H1 (cell line): ENCODE measurements at regions not wholly inside any gene's neighbourhood (a gene's known extent, or its start where the extent isn't known, plus 50 kb on each side); places are given as distances from the start of the nearest gene placed in this dataset.

ENCODE experiments used
- CTCF ChIA-PET: fragments of 300-600 bp; sonication (Branson Sonifier 250); formaldehyde crosslinking; loops from one replicate; lab custom pipeline; 2021; ENCODE audit not compliant: partially characterized antibody; lab: Charles Lee
- POLR2A ChIA-PET: fragments of 300-600 bp; sonication (Branson Sonifier 250); formaldehyde crosslinking; loops from one replicate; lab custom pipeline; 2021; ENCODE audit warnings: inconsistent platforms; ENCODE audit not compliant: partially characterized antibody; lab: Charles Lee
- DNase-seq, 2 experiments: peaks; one replicate each; pipeline versions ENCODE4 v3.0.0 to v3.0.0-alpha.2; 2010 to 2022; ENCODE audit warnings: low spot score in 2 of 2, low read depth in 1 of 2, mixed read lengths in 1 of 2
- FAIRE-seq: peaks from 2 replicates; lab custom pipeline; 2011; peaks lifted over from hg19 to GRCh38; lab: Jason Lieb, UNC
- H2AFZ ChIP-seq: 2 replicates; pipeline ENCODE4 v1.8.1; 2012; ENCODE audit warnings: low read length, inconsistent platforms
- H2AK5ac ChIP-seq: 2 replicates; pipeline ENCODE4 v1.6.1; 2013; ENCODE audit warnings: low read depth, low read length
- H2BK120ac ChIP-seq: replicated peaks from 2 replicates; pipeline ENCODE3; 2013; ENCODE audit warnings: low read depth, low read length, inconsistent platforms
- H2BK12ac ChIP-seq: 2 replicates; pipeline ENCODE4 v1.6.1; 2013; ENCODE audit warnings: low read depth, low read length
- H2BK15ac ChIP-seq: 2 replicates; pipeline ENCODE4 v1.6.1; 2013; ENCODE audit warnings: low read length
- H2BK20ac ChIP-seq: 2 replicates; pipeline ENCODE4 v1.6.1; 2013; ENCODE audit warnings: low read length
- H2BK5ac ChIP-seq: 2 replicates; pipeline ENCODE4 v1.6.1; 2013; ENCODE audit warnings: low read depth, low read length
- H3K14ac ChIP-seq: 2 replicates; pipeline ENCODE4 v1.6.1; 2013; ENCODE audit warnings: inconsistent platforms; ENCODE audit not compliant: insufficient read length
- H3K18ac ChIP-seq: 2 replicates; pipeline ENCODE4 v1.6.1; 2013; ENCODE audit warnings: low read length; ENCODE audit errors: extremely low read depth
- H3K23ac ChIP-seq: 2 replicates; pipeline ENCODE4 v1.6.1; 2013; ENCODE audit warnings: inconsistent platforms; ENCODE audit not compliant: insufficient read length
- H3K23me2 ChIP-seq: 2 replicates; pipeline ENCODE4 v1.6.1; 2013; ENCODE audit warnings: low read depth, low read length
- H3K27ac ChIP-seq: 2 replicates; pipeline ENCODE4 v1.6.1; 2011; ENCODE audit warnings: low read depth, low read length, inconsistent platforms
- H3K27me3 ChIP-seq, 4 experiments: replicated peaks in 1 of 4; 1 replicate in 1 of 4; 2 replicates in 3 of 4; pipeline versions ENCODE4 v1.6.1 to v1.8.1; 2011 to 2013; ENCODE audit warnings: low read length in 3 of 4, mild to moderate bottlenecking in 3 of 4, inconsistent platforms in 2 of 4, mixed read lengths in 2 of 4, moderate library complexity in 1 of 4; ENCODE audit not compliant: control insufficient read depth in 3 of 4, insufficient read depth in 3 of 4; ENCODE audit errors: extremely low read depth in 1 of 4
- H3K36me3 ChIP-seq, 4 experiments: 2 replicates each; pipeline versions ENCODE4 v1.6.1 to v1.8.1; 2011 to 2013; ENCODE audit warnings: mild to moderate bottlenecking in 4 of 4, low read length in 3 of 4, moderate library complexity in 2 of 4, control low read depth in 1 of 4, inconsistent platforms in 1 of 4; ENCODE audit not compliant: insufficient read depth in 4 of 4, control insufficient read depth in 2 of 4
- H3K4ac ChIP-seq: replicated peaks from 2 replicates; pipeline ENCODE3; 2013; ENCODE audit warnings: low read length, low read depth, mixed read lengths, inconsistent platforms; ENCODE audit not compliant: insufficient read length
- H3K4me1 ChIP-seq, 4 experiments: replicated peaks in 1 of 4; 1 replicate in 1 of 4; 2 replicates in 3 of 4; pipeline versions ENCODE4 v1.6.1 to v1.8.1; 2011 to 2013; ENCODE audit warnings: low read length in 3 of 4, inconsistent platforms in 2 of 4, mixed read lengths in 1 of 4; ENCODE audit not compliant: insufficient read depth in 4 of 4, control insufficient read depth in 3 of 4
- H3K4me2 ChIP-seq, 2 experiments: 2 replicates each; pipeline versions ENCODE4 v1.6.1 to v1.8.1; 2011 to 2013; ENCODE audit warnings: low read depth in 2 of 2, low read length in 2 of 2, control low read depth in 1 of 2, inconsistent platforms in 1 of 2, mild to moderate bottlenecking in 1 of 2; ENCODE audit not compliant: insufficient read depth in 1 of 2
- H3K4me3 ChIP-seq, 4 experiments: fragments of 200-600, 300-600 bp in 1 of 4; sonication (generic), shearing (Covaris generic), sonication (Bioruptor Twin) in 1 of 4; 2 replicates each; pipeline versions ENCODE4 v1.5.1 to v1.8.1; 2011 to 2016; ENCODE audit warnings: low read length in 4 of 4, low read depth in 3 of 4, control low read depth in 2 of 4, inconsistent platforms in 2 of 4, mild to moderate bottlenecking in 2 of 4, mixed read lengths in 1 of 4, moderate library complexity in 1 of 4; ENCODE audit not compliant: insufficient read depth in 2 of 4; ENCODE audit errors: extremely low read depth in 1 of 4
- H3K56ac ChIP-seq: replicated peaks from 2 replicates; pipeline ENCODE3; 2013; ENCODE audit warnings: low read depth, mild to moderate bottlenecking, mixed read lengths, low read length, inconsistent platforms; ENCODE audit not compliant: insufficient read length
- H3K79me1 ChIP-seq: 2 replicates; pipeline ENCODE4 v1.6.1; 2013; ENCODE audit warnings: low read depth, low read length, control low read depth
- H3K79me2 ChIP-seq, 2 experiments: 2 replicates each; pipeline versions ENCODE4 v1.6.1 to v1.8.1; 2012 to 2013; ENCODE audit warnings: low read length in 2 of 2, mild to moderate bottlenecking in 2 of 2, inconsistent platforms in 1 of 2; ENCODE audit not compliant: insufficient read depth in 2 of 2, control insufficient read depth in 1 of 2
- H3K9ac ChIP-seq, 4 experiments: replicated peaks in 1 of 4; 1 replicate in 1 of 4; 2 replicates in 3 of 4; pipeline versions ENCODE4 v1.6.1 to v1.8.1; 2011 to 2013; ENCODE audit warnings: low read depth in 3 of 4, low read length in 3 of 4, control low read depth in 2 of 4, mild to moderate bottlenecking in 2 of 4, moderate library complexity in 2 of 4, inconsistent platforms in 1 of 4; ENCODE audit errors: extremely low read depth in 1 of 4
- H3K9me3 ChIP-seq, 2 experiments: 2 replicates each; pipeline versions ENCODE4 v1.6.1 to v1.8.1; 2012 to 2013; ENCODE audit warnings: mild to moderate bottlenecking in 2 of 2, moderate library complexity in 2 of 2, control low read depth in 1 of 2, inconsistent platforms in 1 of 2, low read depth in 1 of 2, low read length in 1 of 2, mixed read lengths in 1 of 2; ENCODE audit not compliant: insufficient read depth in 2 of 2
- H4K20me1 ChIP-seq, 2 experiments: replicated peaks in 1 of 2; 2 replicates each; pipeline versions ENCODE3 to v1.8.1; 2011 to 2013; ENCODE audit warnings: inconsistent platforms in 2 of 2, low read length in 2 of 2, mild to moderate bottlenecking in 1 of 2; ENCODE audit not compliant: insufficient read depth in 2 of 2, control insufficient read depth in 1 of 2
- H4K5ac ChIP-seq: 2 replicates; pipeline ENCODE4 v1.6.1; 2013; ENCODE audit warnings: low read length, low read depth, mixed read lengths, inconsistent platforms; ENCODE audit not compliant: insufficient read length
- H4K8ac ChIP-seq: 2 replicates; pipeline ENCODE4 v1.8.0; 2013; ENCODE audit warnings: mild to moderate bottlenecking, moderate library complexity, low read length, inconsistent platforms; ENCODE audit not compliant: insufficient read depth; ENCODE audit errors: extremely low read depth
- H4K91ac ChIP-seq: replicated peaks from 2 replicates; pipeline ENCODE3; 2013; ENCODE audit warnings: low read length, mixed read lengths, inconsistent platforms; ENCODE audit not compliant: insufficient read length
- BRCA1 ChIP-seq: IDR thresholded peaks from 2 replicates; pipeline ENCODE4 v1.6.1; 2012; ENCODE audit warnings: low read depth, low read length, improper control_type of control experiment
- CBX8 ChIP-seq: fragments of 300-800, 300-1000 bp; sonication (generic); IDR thresholded peaks from 2 replicates; pipeline ENCODE4 v1.7.1; 2016; ENCODE audit warnings: low read depth, low read length, borderline replicate concordance
- EP300 ChIP-seq, 2 experiments: IDR thresholded peaks; 1 replicate in 1 of 2; 2 replicates in 1 of 2; pipeline ENCODE4 v1.6.1; 2011 to 2012; ENCODE audit warnings: low read depth in 2 of 2, low read length in 2 of 2, mild to moderate bottlenecking in 2 of 2, borderline replicate concordance in 1 of 2, inconsistent platforms in 1 of 2, moderate library complexity in 1 of 2
- EZH2 ChIP-seq: fragments of 200-600 bp; sonication (generic); IDR thresholded peaks from 2 replicates; pipeline ENCODE4 v1.7.1; 2012; ENCODE audit warnings: low read depth, mild to moderate bottlenecking, moderate library complexity, low read length, inconsistent platforms; ENCODE audit not compliant: severe bottlenecking
- KDM1A ChIP-seq: fragments of 200-600, 300-600 bp; sonication (generic); IDR thresholded peaks from 2 replicates; pipeline ENCODE4 v1.7.1; 2016; ENCODE audit warnings: mild to moderate bottlenecking, low read length, borderline replicate concordance
- KDM4A ChIP-seq: IDR thresholded peaks from one replicate; pipeline ENCODE4 v1.7.1; 2012; ENCODE audit warnings: low read depth, mild to moderate bottlenecking, moderate library complexity, low read length, inconsistent platforms; ENCODE audit not compliant: severe bottlenecking
- MAFK ChIP-seq: IDR thresholded peaks from 2 replicates; pipeline ENCODE4 v1.6.1; 2012; ENCODE audit warnings: low read depth, mild to moderate bottlenecking, improper control_type of control experiment, low read length
- RAD21 ChIP-seq, 2 experiments: IDR thresholded peaks in 1 of 2; conservative IDR thresholded peaks in 1 of 2; 2 replicates each; pipeline ENCODE4 v1.6.1; 2011; ENCODE audit warnings: low read depth in 2 of 2, low read length in 2 of 2, improper control_type of control experiment in 1 of 2, inconsistent platforms in 1 of 2, mild to moderate bottlenecking in 1 of 2, moderate library complexity in 1 of 2
- RXRA ChIP-seq: IDR thresholded peaks from 2 replicates; pipeline ENCODE4 v1.6.1; 2011; ENCODE audit warnings: low read depth, mild to moderate bottlenecking, low read length, moderate library complexity; ENCODE audit not compliant: insufficient read depth
- SIN3A ChIP-seq, 2 experiments: IDR thresholded peaks in 1 of 2; conservative IDR thresholded peaks in 1 of 2; 2 replicates each; pipeline ENCODE4 v1.6.1; 2011 to 2012; ENCODE audit warnings: low read length in 2 of 2, improper control_type of control experiment in 1 of 2, low read depth in 1 of 2, mild to moderate bottlenecking in 1 of 2
- TAF1 ChIP-seq: IDR thresholded peaks from 2 replicates; pipeline ENCODE4 v1.6.1; 2011; ENCODE audit warnings: mild to moderate bottlenecking, low read depth, low read length
- USF2 ChIP-seq: IDR thresholded peaks from 2 replicates; pipeline ENCODE4 v1.6.1; 2011; ENCODE audit warnings: low read length, improper control_type of control experiment
- WGBS, 2 experiments: shearing (Covaris generic) in 1 of 2; methylation state at CpG; one replicate each; pipeline versions ENCODE4 v1.1.6 to v1.1.7; 2013 to 2015; ENCODE audit warnings: low lambda C conversion rate in 2 of 2, mixed read lengths in 2 of 2, inconsistent platforms in 1 of 2, low coverage in 1 of 2, missing lambda C conversion rate in 1 of 2; ENCODE audit not compliant: insufficient replicate concordance in 2 of 2, insufficient coverage in 1 of 2, insufficient read length in 1 of 2; ENCODE audit errors: extremely low coverage in 1 of 2, missing lambda C conversion rate in 1 of 2; 5-methylcytosine and 5-hydroxymethylcytosine counted together

DNA sequence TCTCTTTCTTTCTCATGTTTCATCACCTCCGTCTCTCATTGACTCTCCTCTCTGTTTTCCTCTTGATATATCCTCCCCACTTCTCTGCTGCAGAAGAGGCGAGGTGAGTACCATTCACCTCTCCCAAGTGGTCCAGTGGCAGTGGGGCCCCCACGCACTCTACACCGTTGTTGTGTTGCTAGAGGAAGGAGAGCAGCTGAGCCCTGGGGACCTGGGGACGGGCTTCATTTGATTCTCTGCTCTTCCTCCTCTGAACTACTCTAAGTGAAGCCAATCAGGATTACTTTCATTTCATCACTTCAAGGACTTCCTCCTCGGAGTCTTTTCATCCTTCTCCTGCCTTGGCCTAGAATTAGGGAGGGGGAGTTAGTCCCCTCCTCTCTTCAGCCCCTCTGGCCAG, 64.6 kb downstream of the CCNE1 start:
- no peak overlapping the region for H4K91ac ChIP-seq
- no peak overlapping the region for H3K4ac ChIP-seq
- H3K79me2 ChIP-seq, result no peaks in the 10 kb centered on the region
- no peak overlapping the region for H4K5ac ChIP-seq
- H3K27me3 ChIP-seq, result peaks cover 0 to 14% (median 10%) of the 10 kb centered on the region in 4 experiments; a peak in 6 of 7 replicates
- H4K8ac ChIP-seq, result no peak overlapping the region
- no peak overlapping the region for H2BK20ac ChIP-seq
- H4K20me1 ChIP-seq, result no peaks in the 10 kb centered on the region
- 94% methylated on average over 5 of the region's 6 CpGs; no CpG with 5 or more reads in 1 of the 2 experiments for WGBS, 2 experiments
- no peak overlapping the region for H3K4me2 ChIP-seq
- no peaks in the 10 kb centered on the region for H3K9me3 ChIP-seq
- DNase-seq (no peak), FAIRE-seq (no peak)
- ChIA-PET POLR2A (no interaction called here), CTCF (interaction anchor here (1.0 to 1.3 kb wide), 3 partner anchors 67 to 151 kb away, joined by 3 read pairs; no protein-coding TSS in a partner anchor)
- H2AFZ ChIP-seq, result no peak overlapping the region
- no peak overlapping the region for H2BK120ac ChIP-seq
- H2AK5ac ChIP-seq, result no peak overlapping the region
- H3K23me2 ChIP-seq, result peaks cover 9% of the 10 kb centered on the region; the same call in 1 of the 2 replicates
- no peak overlapping the region for H2BK5ac ChIP-seq
- H2BK12ac ChIP-seq, result no peak overlapping the region
- H3K4me1 ChIP-seq, result peaks cover 0 to 4% (median 1%) of the 10 kb centered on the region in 4 experiments; a peak in 4 of 7 replicates
- H3K79me1 ChIP-seq, result no peaks in the 10 kb centered on the region
- H3K18ac ChIP-seq, result no peak overlapping the region
- no peak overlapping the region for H3K56ac ChIP-seq
- H3K36me3 ChIP-seq, result no peaks in the 10 kb centered on the region
- no peak overlapping the region for H2BK15ac ChIP-seq
- H3K4me3 ChIP-seq, result no peak overlapping the region
- H3K23ac ChIP-seq, result no peak overlapping the region
- no peak overlapping the region for H3K9ac ChIP-seq
- H3K27ac ChIP-seq, result no peak overlapping the region
- no peak overlapping the region for H3K14ac ChIP-seq
- no peak for TF ChIP-seq KDM1A
- TF ChIP-seq EZH2, result no peak
- TF ChIP-seq BRCA1, result no peak
- no peak for TF ChIP-seq USF2
- no peak for TF ChIP-seq TAF1
- TF ChIP-seq KDM4A, result no peak
- no peak for TF ChIP-seq CBX8
- TF ChIP-seq RXRA, result no peak
- TF ChIP-seq RAD21 (IDR thresholded peaks at IDR 0.05 in 1 of 2, conservative IDR thresholded peaks at IDR 0.05 in 1 of 2; ENCODE audit: low read depth in 2 of 2, low read length in 2 of 2), result no peak
- no peak for TF ChIP-seq SIN3A (conservative IDR thresholded peaks at IDR 0.05 in 1 of 2, IDR thresholded peaks at IDR 0.05 in 1 of 2; ENCODE audit: low read depth in 1 of 2, low read length in 2 of 2)
- TF ChIP-seq EP300 (IDR thresholded peaks at IDR 0.05; ENCODE audit: borderline replicate concordance in 1 of 2, low read depth in 2 of 2, low read length in 2 of 2), result no peak
- no peak for TF ChIP-seq MAFK
